ENCODE measurements at regions not wholly inside any gene's neighbourhood (a gene's known extent, or its start where the extent isn't known, plus 50 kb on each side); places are given as distances from the start of the nearest gene placed in this dataset.

DNA sequence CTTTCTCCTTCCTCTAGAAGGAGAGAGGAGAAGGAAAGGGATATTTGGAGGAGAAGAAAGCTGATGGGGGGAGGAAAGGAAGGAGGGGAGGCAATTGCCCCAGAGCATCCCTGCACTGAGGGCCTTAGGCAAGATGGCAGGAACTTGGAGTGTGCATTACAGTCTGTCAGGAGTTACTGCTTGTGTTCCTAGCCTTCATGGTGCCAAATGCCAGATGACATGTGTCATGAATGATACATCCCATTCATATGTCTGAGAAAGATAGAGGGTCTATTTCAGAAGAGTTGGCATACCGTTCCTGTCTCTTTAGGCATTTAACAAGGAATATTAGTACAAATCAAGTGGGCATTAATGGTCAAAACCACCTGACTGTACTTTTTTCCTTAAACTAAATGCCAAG lies 232.1 kb upstream of the NT5C1B start:
- TF ChIP-seq, protein P1, sequence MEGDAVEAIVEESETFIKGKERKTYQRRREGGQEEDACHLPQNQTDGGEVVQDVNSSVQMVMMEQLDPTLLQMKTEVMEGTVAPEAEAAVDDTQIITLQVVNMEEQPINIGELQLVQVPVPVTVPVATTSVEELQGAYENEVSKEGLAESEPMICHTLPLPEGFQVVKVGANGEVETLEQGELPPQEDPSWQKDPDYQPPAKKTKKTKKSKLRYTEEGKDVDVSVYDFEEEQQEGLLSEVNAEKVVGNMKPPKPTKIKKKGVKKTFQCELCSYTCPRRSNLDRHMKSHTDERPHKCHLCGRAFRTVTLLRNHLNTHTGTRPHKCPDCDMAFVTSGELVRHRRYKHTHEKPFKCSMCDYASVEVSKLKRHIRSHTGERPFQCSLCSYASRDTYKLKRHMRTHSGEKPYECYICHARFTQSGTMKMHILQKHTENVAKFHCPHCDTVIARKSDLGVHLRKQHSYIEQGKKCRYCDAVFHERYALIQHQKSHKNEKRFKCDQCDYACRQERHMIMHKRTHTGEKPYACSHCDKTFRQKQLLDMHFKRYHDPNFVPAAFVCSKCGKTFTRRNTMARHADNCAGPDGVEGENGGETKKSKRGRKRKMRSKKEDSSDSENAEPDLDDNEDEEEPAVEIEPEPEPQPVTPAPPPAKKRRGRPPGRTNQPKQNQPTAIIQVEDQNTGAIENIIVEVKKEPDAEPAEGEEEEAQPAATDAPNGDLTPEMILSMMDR (IDR thresholded peaks at IDR 0.05 in 4 of 5, conservative IDR thresholded peaks at IDR 0.05 in 1 of 5), result no peak
- no peak for TF ChIP-seq POLR2A (IDR thresholded peaks at IDR 0.05)
